PC-3 (cell line): ENCODE measurements at regions not wholly inside any gene's neighbourhood (a gene's known extent, or its start where the extent isn't known, plus 50 kb on each side); places are given as distances from the start of the nearest gene placed in this dataset.

Experiments used
- ATAC-seq: fragments of 200-7000 bp; cut with Tn5 transposase; 2 replicates; pipeline ENCODE4 v1.9.1; 2020; ENCODE audit warnings: mild to moderate bottlenecking, moderate library complexity
- BruUV-seq: library from RNA; stranded (reverse); fragments of 400-500 nt; replicated peaks from 2 replicates; lab custom pipeline; 2021; lab: Mats Ljungman, UMichigan
- CTCF ChIA-PET: fragments of 300-600 bp; sonication (Branson Sonifier 250); formaldehyde crosslinking; loops from one replicate; lab custom pipeline; 2022; ENCODE audit warnings: antibody characterized with exemption; lab: Charles Lee
- POLR2A ChIA-PET: fragments of 300-600 bp; sonication (Branson Sonifier 250); formaldehyde crosslinking; loops from one replicate; lab custom pipeline; 2022; ENCODE audit warnings: antibody characterized with exemption; ENCODE audit not compliant: unreplicated experiment; lab: Charles Lee
- DNase-seq: peaks from one replicate; pipeline ENCODE4 v3.0.0-alpha.2; 2015
- H2AFZ ChIP-seq: fragments of 300-600 bp; sonication (generic); 2 replicates; pipeline ENCODE4 v1.6.0; 2016; ENCODE audit warnings: antibody characterized with exemption, low read length
- H3F3A ChIP-seq: fragments of 300-600 bp; sonication (generic); one replicate; pipeline ENCODE4 v1.6.0; 2017; ENCODE audit warnings: antibody characterized with exemption, low read length, control low read depth, mild to moderate bottlenecking; ENCODE audit not compliant: unreplicated experiment
- H3K27ac ChIP-seq: fragments of 300-600 bp; sonication (generic); 2 replicates; pipeline ENCODE4 v1.5.1; 2016; ENCODE audit warnings: mild to moderate bottlenecking, low read length
- H3K27me3 ChIP-seq: fragments of 300-600 bp; sonication (generic); 2 replicates; pipeline ENCODE4 v1.6.1; 2016; ENCODE audit warnings: low read length, mixed read lengths
- H3K36me3 ChIP-seq: fragments of 300-600 bp; sonication (generic); 2 replicates; pipeline ENCODE4 v1.6.1; 2016; ENCODE audit warnings: low read depth, mixed run types, low read length, mixed read lengths
- H3K4me1 ChIP-seq: fragments of 300-600 bp; sonication (generic); 2 replicates; pipeline ENCODE4 v1.5.1; 2016; ENCODE audit warnings: low read length; ENCODE audit not compliant: insufficient read depth
- H3K4me2 ChIP-seq: fragments of 300-600 bp; sonication (generic); 2 replicates; pipeline ENCODE4 v1.6.0; 2016; ENCODE audit warnings: low read length
- H3K4me3 ChIP-seq: fragments of 300-600 bp; sonication (generic); 2 replicates; pipeline ENCODE4 v1.5.1; 2016; ENCODE audit warnings: mild to moderate bottlenecking, low read length, mixed read lengths
- H3K79me2 ChIP-seq: fragments of 300-600 bp; sonication (generic); 2 replicates; pipeline ENCODE4 v1.6.1; 2017; ENCODE audit warnings: low read length, mixed read lengths
- H3K9ac ChIP-seq: fragments of 300-600 bp; sonication (generic); 2 replicates; pipeline ENCODE4 v1.6.0; 2016; ENCODE audit warnings: mild to moderate bottlenecking, low read length
- H3K9me2 ChIP-seq: fragments of 300-600 bp; sonication (generic); replicated peaks from 2 replicates; pipeline ENCODE4 v1.6.1; 2016; ENCODE audit warnings: mixed run types, low read length, mixed read lengths
- H3K9me3 ChIP-seq: fragments of 300-600 bp; sonication (generic); 2 replicates; pipeline ENCODE4 v1.6.1; 2016; ENCODE audit warnings: low read length, mixed read lengths
- H4K20me1 ChIP-seq: fragments of 300-600 bp; sonication (generic); 2 replicates; pipeline ENCODE4 v1.6.1; 2016; ENCODE audit warnings: low read length, mixed read lengths
- EZH2 ChIP-seq: fragments of 300-600 bp; sonication (generic); IDR thresholded peaks from one replicate; pipeline ENCODE4 v1.6.1; 2017; ENCODE audit warnings: antibody characterized with exemption, mild to moderate bottlenecking, low read length; ENCODE audit not compliant: unreplicated experiment
- EZH2phosphoT487 ChIP-seq: fragments of 300-600 bp; sonication (generic); IDR thresholded peaks from 2 replicates; pipeline ENCODE4 v1.6.1; 2018; ENCODE audit warnings: mild to moderate bottlenecking, antibody characterized with exemption, low read length, borderline replicate concordance
- intact Hi-C: fragments of 100-400 bp; cut with micrococcal nuclease; formaldehyde crosslinking; loops from 2 replicates; pipeline ENCODE4 v1.9.0; 2023
- TF ChIP-seq, protein P1 (sequence below): fragments of 300-600 bp; sonication (generic); conservative IDR thresholded peaks from 2 replicates; pipeline ENCODE4 v1.5.1; 2017; ENCODE audit warnings: antibody characterized with exemption, low read depth, mild to moderate bottlenecking, low read length

GRCh38 chr13:53189162-53189561 lies 160.5 kb downstream of the OLFM4 start:
- H3K4me2 ChIP-seq = no peak overlapping the region
- no peaks in the 10 kb centered on the region for H3K9me2 ChIP-seq
- H2AFZ ChIP-seq = no peak overlapping the region
- no TSS peak for BruUV-seq
- H3K9me3 ChIP-seq = no peaks in the 10 kb centered on the region
- intact Hi-C loops = no loop called here
- TF ChIP-seq, protein P1, sequence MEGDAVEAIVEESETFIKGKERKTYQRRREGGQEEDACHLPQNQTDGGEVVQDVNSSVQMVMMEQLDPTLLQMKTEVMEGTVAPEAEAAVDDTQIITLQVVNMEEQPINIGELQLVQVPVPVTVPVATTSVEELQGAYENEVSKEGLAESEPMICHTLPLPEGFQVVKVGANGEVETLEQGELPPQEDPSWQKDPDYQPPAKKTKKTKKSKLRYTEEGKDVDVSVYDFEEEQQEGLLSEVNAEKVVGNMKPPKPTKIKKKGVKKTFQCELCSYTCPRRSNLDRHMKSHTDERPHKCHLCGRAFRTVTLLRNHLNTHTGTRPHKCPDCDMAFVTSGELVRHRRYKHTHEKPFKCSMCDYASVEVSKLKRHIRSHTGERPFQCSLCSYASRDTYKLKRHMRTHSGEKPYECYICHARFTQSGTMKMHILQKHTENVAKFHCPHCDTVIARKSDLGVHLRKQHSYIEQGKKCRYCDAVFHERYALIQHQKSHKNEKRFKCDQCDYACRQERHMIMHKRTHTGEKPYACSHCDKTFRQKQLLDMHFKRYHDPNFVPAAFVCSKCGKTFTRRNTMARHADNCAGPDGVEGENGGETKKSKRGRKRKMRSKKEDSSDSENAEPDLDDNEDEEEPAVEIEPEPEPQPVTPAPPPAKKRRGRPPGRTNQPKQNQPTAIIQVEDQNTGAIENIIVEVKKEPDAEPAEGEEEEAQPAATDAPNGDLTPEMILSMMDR = no peak
- TF ChIP-seq EZH2 = no peak
- TF ChIP-seq EZH2phosphoT487 = no peak
- no peaks in the 10 kb centered on the region for H4K20me1 ChIP-seq
- no peak overlapping the region for H3K9ac ChIP-seq
- ChIA-PET POLR2A (no interaction called here), CTCF (no interaction called here)
- no peaks in the 10 kb centered on the region for H3K4me1 ChIP-seq
- H3K79me2 ChIP-seq = no peaks in the 10 kb centered on the region
- no peaks in the 10 kb centered on the region for H3K27me3 ChIP-seq
- no peak overlapping the region for H3K27ac ChIP-seq
- no peaks in the 10 kb centered on the region for H3K36me3 ChIP-seq
- no peak overlapping the region for H3K4me3 ChIP-seq
- no peak for DNase-seq
- ATAC-seq = no peak
- no peaks in the 10 kb centered on the region for H3F3A ChIP-seq

GRCh38 chr13:53191091-53191490 lies 162.5 kb downstream of the OLFM4 start:
- Histone ChIP-seq H3K9me3 (no peaks in the 10 kb centered on the region), H2AFZ (no peak overlapping the region), H3K4me2 (no peak overlapping the region), H3K79me2 (no peaks in the 10 kb centered on the region), H3K9ac (no peak overlapping the region), H3K4me3 (no peak overlapping the region), H3K36me3 (no peaks in the 10 kb centered on the region), H3F3A (no peaks in the 10 kb centered on the region), H3K4me1 (no peaks in the 10 kb centered on the region), H3K9me2 (no peaks in the 10 kb centered on the region), H3K27ac (no peak overlapping the region), H4K20me1 (no peaks in the 10 kb centered on the region), H3K27me3 (no peaks in the 10 kb centered on the region)
- intact Hi-C loops = no loop called here
- peak; percentile 51 for DNase-seq
- TF ChIP-seq, protein P1 = no peak
- no peak for TF ChIP-seq EZH2
- TF ChIP-seq EZH2phosphoT487 = no peak
- ATAC-seq = no peak
- BruUV-seq = no TSS peak
- ChIA-PET POLR2A (no interaction called here), CTCF (no interaction called here)

DNA sequence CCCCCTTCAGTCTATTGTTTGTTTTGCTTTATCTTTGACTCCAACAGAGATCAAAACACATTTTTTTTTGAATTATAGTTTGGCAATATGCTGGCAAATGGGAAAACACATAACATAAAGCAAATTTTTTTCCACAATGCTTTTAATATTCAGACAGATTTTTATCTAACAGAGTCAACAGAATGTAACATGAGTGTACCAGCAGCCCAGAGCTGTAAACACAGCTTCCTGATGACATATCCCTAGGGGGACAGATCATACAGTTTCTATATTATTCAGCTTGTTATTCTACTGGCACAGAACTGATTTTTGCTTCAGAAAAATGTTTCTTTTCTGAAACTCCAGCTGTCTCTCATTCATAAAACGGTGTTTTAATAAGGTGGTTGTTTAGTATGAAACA lies 168.8 kb downstream of the OLFM4 start:
- no peaks in the 10 kb centered on the region for H3K27me3 ChIP-seq
- POLR2A ChIA-PET = no interaction called here
- no peaks in the 10 kb centered on the region for H3F3A ChIP-seq
- no peaks in the 10 kb centered on the region for H3K79me2 ChIP-seq
- intact Hi-C loops = no loop called here
- H3K9me3 ChIP-seq = no peaks in the 10 kb centered on the region
- ATAC-seq (no peak), DNase-seq (peak; percentile 1)
- H4K20me1 ChIP-seq = no peaks in the 10 kb centered on the region
- H3K4me1 ChIP-seq = no peaks in the 10 kb centered on the region
- H3K9ac ChIP-seq = no peak overlapping the region
- TF ChIP-seq EZH2phosphoT487 = no peak
- TF ChIP-seq, protein P1 = no peak
- no peak for TF ChIP-seq EZH2
- no peaks in the 10 kb centered on the region for H3K9me2 ChIP-seq
- no peaks in the 10 kb centered on the region for H3K36me3 ChIP-seq
- no TSS peak for BruUV-seq
- no peak overlapping the region for H3K27ac ChIP-seq
- CTCF ChIA-PET = no interaction called here
- no peak overlapping the region for H3K4me3 ChIP-seq
- H3K4me2 ChIP-seq = no peak overlapping the region
- H2AFZ ChIP-seq = no peak overlapping the region
